GOT3 (cell line): ENCODE measurements at regions not wholly inside any gene's neighbourhood (a gene's known extent, or its start where the extent isn't known, plus 50 kb on each side); places are given as distances from the start of the nearest gene placed in this dataset.
"Not testable (repeated sequence)": the region's sequence is repeated elsewhere in the genome, so short reads cannot be mapped to it uniquely, and the experiment has no call there.

ENCODE experiments used
- DNase-seq: peaks from one replicate; lab custom pipeline; 2025; ENCODE audit warnings: mixed read lengths; lab: John Stamatoyannopoulos, UW

DNA sequence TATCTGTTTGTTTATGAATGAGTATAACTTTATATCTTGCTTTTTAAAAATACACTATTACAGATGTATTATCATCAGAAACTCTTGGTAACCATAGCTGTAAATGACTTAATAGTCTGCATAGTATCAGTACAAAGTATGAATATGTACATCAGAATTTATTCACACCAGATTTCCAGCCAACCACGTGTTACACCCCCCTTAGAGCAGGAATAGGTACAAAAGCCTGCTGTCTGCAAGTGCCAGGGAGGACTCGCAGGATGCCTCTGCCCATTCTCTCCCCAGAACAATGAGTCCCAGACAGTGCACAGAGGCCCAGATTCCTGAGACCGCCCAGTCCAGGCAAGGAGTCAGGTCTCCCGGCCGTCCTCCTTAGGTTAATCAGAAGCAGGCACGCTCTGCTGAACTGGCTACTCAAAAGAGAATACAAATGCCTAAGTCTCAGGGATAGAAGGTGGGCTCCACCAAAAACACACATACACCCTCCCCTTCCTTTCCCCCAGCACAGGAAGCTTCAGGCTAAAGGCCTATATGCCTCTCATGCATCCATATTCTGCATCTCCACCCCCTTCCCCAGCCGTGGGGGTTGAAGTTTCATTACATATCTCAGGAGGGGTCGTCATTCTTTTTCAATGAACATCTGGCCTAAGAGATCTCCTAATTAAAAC is 159.1 kb upstream of the CDH11 start:
- DNase-seq, result no peak

DNA sequence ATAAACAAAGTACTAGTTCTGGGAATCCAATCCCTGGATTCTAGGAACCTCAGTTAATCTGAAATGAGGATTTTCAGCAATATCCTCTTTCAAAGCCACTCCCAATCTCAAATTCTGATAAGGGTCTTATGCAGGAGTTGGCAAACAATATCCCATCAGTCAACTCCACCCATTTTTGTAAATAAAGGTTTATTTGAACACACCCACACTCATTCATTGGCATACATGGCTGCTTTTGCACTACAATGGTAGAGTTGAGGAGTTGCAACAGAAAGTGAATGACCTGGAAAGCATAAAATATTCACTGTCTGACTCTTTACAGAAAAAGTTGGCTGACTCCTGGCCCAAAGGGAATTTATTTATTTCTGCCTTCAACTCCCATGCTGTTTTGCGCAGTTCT is 157.7 kb upstream of the CDH11 start:
- no peak for DNase-seq

DNA sequence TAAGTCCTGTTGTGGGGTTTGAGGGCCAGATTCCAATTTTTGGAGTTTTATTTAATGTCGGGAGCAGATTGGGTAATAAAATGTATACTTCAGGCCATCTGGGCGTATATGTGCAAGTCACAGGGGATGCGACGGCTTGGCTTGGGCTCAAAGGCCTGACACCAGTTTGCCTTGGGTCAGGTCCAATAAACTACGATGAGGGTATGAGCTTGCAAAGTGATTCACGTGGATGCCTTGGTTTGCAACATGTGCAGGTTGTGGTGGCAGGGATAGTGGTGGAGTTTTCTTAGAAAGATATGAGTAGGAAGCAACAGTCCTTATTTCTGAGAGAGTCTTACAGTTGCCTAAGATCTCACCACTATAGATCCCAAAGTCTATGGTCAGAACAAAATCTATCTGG is 157.0 kb upstream of the CDH11 start:
- DNase-seq, result no peak

DNA sequence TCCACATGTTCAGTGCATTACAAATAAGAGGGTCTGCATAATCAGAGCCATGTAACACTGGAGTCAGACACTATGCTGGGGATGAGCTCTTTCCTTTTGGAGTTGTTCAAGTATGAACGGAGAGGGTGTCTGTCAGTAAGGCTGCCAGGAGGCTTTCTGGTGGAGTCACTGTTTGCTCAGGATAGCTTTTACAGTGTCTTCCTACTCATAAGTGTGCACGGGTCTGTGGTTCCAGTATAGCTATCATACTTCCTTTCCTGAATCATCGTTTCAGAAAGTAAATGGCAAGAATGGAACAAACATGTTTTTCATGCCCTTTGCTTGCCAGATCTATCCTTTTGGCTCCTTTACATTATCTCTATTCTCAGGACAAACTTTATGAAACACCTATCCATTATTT is 152.7 kb upstream of the CDH11 start:
- DNase-seq, result no peak

DNA sequence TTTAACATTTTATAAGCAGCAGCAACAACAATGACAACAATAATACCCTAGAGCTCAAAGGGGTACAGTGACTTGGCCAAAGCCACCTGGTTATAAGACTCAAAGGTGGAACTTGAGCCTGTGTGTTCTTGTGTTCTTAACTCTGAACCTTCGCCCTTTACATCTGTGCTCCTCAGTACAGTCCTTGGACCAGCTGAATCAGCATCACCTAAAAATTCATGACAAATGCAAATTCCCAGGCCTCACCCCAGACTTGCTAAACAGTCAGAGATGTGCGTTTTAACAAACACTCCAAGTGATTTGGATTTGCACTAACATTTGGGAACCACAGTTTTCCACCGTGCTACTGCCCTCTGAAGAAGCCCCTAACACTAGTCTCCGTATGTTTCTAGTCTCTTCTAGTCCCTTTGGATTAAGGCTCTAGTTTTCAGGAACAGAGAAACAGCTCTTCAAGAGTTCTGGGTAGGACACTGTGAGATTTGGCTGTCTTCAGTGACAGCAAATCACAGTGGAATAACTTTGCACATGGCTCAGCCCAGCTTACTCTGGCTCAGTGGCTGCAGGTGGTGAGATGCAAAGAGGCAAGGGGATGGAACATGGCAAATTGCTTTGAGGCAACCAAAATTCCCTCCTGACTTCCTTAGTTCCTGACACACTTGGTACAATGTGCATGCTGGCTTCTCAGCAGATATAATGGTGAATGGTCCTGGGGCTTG is 151.0 kb upstream of the CDH11 start:
- no peak for DNase-seq

DNA sequence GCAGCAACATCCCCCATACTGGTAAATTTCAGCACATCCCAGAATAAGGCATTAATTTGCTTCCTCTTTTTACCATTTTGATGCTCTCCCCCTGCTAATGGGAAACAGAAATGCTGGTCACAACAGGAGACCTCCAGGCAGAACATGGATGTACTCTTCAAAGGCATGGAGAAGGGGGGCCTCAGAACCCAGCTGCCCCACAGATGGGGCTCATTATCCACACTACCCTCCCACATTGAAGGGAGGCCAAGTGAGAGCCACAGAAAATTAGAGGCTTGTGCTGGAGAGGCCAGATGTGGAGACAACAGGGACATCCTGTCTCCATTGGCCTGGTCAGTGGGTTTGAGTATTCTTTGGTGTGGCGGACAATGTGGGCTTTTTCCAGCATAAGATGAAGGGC is 150.1 kb upstream of the CDH11 start:
- no peak for DNase-seq

DNA sequence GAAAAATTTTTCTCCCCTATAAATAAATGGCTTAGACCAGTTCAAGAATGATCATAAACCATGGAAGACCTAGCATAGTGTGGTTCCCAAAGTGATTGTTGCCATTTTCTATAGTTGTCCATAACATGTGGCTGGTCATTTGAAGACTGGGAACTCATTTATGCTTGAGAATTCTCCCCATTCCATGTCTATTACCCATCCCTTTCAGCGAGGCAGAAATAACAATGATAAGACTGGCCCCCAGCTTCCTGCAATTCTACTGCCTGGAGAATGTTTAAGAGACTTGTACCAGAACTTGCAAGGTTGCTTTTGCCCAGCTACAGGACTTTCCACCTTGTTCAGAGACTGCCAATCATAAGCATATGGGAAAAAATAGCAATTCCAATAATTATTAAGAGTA is 146.5 kb upstream of the CDH11 start:
- DNase-seq, result no peak

DNA sequence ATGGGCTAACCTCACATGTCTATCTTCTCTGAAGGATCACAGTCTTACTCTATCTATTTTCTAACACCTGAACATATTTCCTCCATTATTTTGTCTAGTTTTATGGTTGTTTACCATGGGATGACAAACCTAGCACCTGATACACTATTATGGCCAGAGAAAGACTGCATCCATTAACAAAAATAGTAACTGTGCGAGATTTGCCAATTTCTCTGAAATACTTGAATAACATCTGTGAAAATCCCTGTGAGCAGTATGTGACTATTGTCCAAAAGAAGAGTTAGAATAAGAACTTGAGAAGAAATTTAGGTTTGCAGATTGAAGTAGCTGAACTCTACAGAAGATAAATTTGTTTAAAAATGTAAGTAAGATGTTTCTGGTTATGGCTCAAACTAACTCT is 142.0 kb upstream of the CDH11 start:
- DNase-seq, result no peak

DNA sequence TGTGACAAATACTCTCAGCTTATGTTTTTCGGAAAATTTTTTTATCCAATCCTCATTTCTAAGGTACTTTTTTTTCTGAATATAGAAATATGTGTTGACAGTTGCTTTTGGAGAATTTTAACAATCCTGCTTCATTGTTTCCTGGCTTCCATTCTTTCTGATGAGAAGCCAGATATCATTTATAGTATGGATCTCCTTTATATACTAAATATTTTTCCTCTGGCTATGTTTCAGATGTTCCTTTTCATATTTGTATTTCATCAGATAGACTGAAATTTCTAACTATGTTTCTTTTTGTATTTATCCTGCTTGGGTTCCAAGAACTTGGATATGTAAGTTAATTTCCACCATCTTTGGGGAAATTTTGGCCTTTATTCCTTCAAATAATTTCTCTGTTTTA is 138.9 kb upstream of the CDH11 start:
- no peak for DNase-seq

DNA sequence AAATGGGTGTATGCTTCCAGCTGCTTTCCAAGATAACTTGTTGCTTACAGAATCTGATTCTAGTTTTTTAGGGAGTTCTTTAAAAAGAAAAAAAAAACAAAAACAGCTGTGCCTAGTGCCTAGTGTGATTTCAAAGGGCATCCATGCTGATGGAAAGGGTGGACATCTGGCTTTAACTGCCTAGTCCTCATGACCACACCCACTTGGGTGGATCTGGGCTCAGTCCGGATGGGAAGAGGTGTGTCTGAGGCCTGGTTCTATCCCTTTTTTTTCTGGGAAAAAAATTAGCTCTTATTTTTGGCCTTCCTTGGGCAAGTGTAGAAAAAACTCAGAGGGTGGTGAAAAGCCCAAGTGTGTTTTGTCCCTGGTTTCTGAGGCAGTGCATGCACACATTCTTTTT is 132.3 kb upstream of the CDH11 start:
- DNase-seq, result no peak

DNA sequence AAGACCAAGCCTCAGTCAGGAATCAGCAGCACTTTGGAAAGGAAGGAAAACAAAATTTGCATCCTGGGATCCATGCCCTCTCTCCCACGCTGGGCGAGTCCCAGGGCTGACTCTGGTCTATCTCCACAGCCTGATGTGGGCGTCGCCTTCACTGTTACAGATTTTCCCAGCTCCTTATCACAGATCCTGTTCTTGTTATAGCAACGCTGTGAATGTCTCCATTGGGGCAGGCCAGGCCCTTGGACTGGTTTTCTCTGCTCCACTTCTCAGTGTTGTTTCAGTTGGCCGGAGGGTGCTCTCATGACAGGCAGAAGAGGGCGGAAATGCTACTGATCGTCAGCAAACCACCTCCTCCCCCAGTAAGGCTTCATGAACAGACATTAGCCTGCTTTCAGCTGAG is 127.9 kb upstream of the CDH11 start:
- DNase-seq, result no peak

DNA sequence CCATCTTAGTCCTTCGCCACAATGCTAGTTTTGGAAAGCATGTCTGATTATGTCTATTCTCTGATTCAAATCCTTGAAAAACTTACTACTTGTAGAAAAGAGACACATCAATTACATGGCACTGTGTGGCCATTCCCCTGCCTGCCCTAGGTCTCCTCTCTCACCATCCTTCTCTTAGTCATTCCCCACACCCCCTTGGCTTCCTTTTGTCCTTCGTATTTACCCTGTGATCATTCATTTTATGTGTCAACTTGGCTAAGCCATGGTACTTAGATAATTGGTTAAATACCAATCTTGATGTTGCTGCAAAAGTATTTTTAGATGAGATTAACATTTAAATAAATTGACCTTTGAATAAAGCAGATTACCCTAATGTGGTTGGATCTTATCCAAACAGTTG is 122.9 kb upstream of the CDH11 start:
- DNase-seq, result no peak

DNA sequence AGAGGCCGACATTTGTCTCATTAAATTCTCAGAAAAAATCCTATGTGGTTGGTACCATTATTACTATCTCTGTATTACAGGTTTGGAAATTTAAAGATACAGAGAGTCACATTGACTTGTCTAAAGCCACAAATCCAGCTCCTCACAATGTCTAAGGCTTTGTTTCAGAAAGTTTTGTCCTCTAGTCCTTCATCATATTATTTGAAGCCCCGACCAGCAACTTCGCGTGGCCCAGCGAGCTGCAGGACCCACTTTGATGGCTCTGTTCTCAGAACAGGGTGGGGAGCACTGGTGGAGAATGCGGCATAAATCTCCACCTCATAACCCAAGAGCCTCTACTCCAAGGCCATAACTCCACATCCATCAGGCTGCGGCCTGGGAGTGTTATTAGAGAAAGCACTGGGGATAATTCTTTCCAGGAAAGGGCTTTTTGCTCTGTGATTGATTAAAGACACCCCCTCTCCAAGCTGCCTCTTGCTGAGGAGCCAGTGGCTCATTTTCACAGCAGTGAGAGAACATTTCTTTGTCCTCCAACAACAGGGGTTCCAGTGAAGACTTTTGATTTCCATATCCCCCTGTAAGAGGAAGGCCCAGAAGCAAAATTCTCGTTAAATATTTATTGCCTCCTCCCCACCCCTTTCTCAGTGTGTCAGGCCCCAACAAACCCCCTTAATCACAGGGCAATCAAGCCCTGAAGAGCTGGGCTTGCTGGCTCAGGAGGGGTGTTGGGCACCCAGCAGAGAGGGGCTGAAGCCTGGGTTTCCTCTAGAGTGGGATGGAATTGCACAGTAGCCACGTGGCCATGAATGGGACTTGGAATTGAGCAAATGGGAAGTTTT is 113.7 kb upstream of the CDH11 start:
- no peak for DNase-seq

DNA sequence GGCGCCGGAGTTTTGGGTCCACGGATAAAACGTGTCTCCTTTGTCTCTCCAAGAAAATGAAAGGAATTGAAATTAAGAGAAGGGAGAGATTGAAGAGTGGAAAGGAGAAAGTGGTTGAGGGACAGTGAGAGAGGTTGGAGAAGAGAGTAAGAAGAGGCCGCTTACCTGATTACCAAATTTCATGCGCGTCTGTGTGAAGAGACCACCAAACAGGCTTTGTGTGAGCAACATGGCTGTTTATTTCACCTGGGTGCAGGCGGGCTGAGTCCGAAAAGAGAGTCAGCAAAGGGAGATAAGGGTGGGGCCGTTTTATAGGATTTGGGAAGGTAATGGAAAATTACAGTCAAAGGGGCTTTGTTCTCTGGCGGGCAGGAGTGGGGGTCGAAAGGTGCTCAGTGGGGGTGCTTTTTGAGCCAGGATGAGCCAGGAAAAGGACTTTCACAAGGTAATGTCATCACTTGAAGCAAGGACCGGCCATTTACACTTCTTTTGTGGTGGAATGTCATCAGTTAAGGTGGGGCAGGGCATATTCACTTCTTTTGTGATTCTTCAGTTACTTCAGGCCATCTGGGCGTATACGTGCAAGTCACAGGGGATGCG is 113.0 kb upstream of the CDH11 start:
- DNase-seq, result not testable (repeated sequence)

DNA sequence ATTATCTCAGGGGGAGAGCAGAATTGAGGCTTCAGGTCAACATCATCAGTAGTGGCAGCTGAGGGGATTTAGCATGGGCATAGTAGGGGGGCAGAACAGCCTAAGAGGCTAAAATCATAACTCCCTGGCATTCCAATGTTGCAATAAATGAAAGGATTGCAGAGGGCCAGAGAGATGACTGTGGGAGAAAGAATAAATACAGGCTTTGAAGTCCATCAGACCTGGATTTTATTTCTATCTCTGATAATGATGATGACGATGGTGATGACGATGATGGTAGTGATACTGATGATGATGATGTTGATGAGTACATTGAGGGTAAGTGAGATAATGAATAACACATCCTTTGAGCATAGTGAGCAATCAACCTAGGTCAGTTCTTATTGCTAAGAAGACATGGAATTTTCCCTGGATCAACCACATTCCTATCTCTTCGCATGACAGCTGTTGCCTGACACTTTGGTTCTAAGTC is 107.4 kb upstream of the CDH11 start:
- no peak for DNase-seq

DNA sequence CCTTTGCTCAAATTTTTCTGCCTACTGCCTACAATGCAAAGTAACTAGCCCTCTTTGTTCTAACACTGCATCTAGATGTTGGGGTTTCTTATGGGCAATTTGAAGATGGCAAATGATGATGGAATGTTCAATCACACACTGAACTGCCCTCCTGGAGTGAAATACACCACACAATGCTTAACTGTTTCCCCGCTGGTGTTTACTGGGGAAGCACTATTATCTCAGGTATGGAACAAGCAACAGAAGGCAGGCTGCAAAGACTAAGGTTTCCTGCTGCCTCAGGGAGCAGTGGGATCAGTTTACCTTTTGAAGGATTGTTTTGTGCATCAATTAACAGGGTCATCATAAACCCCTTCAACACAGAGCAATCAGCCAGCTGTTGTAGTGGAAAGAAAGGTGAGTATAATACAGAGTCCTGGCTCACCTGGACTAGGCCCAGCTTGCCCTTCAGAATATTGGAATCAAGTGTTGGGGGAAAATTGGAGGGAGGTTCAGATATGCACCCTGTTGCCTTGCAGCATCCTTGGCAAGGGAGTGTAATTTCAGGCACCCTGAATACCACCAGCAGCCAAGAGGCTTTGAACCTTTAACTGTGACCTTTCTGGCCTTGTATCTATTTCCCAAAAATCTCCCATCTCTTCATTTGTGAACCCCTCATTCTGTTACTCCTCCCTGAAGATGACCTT is 105.4 kb upstream of the CDH11 start:
- no peak for DNase-seq

DNA sequence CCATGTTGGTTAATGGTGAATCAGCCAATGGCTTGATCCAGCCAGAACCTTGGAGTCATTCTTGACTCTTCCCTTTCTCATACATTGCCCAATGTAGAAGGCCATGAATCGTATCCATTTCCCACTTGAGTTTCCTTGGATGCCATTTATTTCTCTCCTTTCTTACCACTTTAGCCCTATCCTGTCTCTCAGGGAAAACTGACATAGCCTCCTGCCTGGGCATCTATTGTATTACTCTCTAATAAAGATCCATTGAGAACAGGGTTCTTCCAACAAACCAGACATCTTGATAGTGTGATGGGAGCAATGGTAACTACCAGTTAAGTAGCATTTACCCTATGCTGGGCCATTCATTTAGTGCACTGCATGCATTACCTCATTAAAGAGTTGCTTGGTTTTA is 104.2 kb upstream of the CDH11 start:
- no peak for DNase-seq

DNA sequence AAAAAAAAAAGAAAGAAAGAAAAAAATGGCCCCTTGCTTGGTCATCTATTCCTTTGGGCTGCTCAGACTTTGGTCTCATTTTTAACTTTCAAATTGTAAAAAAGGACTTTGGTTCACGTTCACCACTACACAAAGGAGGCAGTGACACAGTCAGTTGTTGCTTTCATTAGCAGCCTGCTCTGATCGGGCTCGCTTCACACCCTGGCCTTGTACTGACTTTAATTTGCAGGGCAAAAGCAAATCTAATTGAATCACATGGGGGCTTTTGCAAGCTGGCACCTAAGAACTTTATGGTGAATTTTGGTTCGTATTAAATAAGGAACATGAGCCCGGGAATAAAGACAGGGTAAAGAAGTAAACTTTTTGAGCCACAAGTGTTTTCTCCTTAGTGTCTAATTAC is 103.6 kb upstream of the CDH11 start:
- no peak for DNase-seq

DNA sequence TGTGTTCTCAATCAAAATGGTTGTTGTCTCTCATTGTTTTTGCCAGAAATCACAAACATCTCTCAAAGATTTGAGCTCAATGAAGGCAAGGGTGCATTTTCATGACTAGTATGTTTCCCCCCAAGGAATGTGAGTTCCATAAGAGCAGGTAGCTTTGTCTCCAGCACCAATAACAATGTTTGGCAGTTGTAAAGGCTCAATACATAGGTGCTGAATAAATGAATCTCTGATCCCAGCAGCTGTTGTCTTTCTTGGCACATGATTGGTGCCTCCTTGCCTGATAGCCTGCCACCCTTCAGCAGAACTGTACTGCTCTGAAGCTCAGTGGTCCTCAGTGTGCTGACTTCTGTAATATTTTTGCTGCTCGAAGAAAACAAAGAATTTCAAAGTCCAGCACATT is 103.1 kb upstream of the CDH11 start:
- no peak for DNase-seq

DNA sequence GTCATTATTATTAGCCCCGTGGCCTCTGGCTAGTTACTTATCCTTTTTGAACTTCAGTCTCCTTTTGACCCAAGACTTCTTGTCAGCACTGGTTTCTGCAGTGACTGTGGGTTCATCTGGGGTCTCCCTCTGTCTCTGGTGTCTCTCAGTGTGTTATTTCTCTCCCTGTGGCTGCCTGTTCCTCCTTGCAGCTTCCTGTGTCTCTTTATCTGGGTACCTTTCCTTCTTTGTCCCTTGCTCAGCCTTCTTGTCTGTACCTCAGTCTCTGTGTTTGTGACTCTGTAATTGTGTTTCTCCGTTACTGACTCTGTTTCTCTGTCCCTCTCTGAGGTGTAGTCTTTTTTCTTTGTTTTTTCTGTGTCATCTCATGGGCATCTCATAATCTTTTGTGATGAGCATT is 102.6 kb upstream of the CDH11 start:
- DNase-seq, result no peak

DNA sequence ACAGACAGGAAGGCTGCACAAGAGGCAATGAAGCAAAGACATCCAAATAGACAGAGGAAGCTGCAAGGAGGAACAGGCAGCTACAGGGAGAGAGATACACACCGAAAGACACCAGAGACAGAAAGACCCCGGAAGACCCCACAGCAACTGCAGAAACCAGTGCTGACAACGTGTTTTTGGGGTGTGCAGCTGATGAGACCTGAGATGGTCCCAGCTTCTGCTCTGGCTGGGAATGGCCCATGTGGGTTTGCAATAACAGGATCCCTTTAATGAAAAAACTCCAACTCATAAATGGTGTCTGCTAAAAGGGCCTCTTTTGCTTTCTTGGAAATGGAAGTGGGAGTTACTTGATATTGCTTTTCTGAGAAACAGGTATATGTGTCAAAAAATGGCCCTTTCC is 101.5 kb upstream of the CDH11 start:
- DNase-seq, result no peak

DNA sequence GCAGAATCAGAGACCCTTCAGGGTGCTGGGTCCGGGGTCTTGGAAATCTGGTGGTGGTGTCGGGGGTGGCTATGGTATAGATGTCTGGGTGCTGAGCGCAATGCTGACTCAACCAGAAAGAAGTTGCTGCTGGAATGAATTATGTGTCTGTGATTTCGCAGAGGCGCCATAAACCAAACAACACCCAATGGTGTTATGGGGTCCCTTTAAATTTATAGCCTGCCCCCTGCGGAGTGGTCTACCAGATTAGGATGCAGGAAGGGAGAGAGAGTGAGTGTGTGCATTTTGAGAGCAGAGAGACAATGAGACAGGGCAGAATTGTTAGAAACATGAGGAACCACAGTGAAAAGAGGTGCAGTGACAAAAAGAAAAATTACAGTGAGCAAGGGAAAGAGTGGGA is 100.7 kb upstream of the CDH11 start:
- no peak for DNase-seq
